Suprapubic skin (tissue), 4 donors: ENCODE measurements at regions not wholly inside any gene's neighbourhood (a gene's known extent, or its start where the extent isn't known, plus 50 kb on each side); places are given as distances from the start of the nearest gene placed in this dataset.
A peak's percentile ranks its signal among the peaks of the same experiment; 100 is the strongest.

Experiments
- DNase-seq, 2 donors: peaks; one replicate each; pipeline ENCODE4 v3.0.0-alpha.2; 2019; ENCODE audit warnings: low spot score in 2 of 2
- H3K27ac ChIP-seq: fragments of 200-600 bp; sonication (generic); one replicate; pipeline ENCODE4 v1.5.1; 2019
- H3K27me3 ChIP-seq: fragments of 200-600 bp; sonication (generic); one replicate; pipeline ENCODE4 v1.5.1; 2019
- H3K36me3 ChIP-seq: fragments of 200-600 bp; sonication (generic); one replicate; pipeline ENCODE4 v1.5.1; 2019
- H3K4me1 ChIP-seq: fragments of 200-600 bp; sonication (generic); one replicate; pipeline ENCODE4 v1.5.1; 2019
- H3K4me3 ChIP-seq: fragments of 200-600 bp; sonication (generic); one replicate; pipeline ENCODE4 v1.5.1; 2019; ENCODE audit warnings: mild to moderate bottlenecking
- H3K9me3 ChIP-seq: fragments of 200-600 bp; sonication (generic); one replicate; pipeline ENCODE4 v1.5.1; 2019
- EP300 ChIP-seq: sonication (generic); formaldehyde crosslinking; IDR thresholded peaks from one replicate; pipeline ENCODE4 v1.6.1; 2017; ENCODE audit warnings: antibody characterized with exemption
- POLR2A ChIP-seq, 2 donors: fragments of 450-650 bp; IDR thresholded peaks; one replicate each; pipeline ENCODE4 v1.6.1; 2017; ENCODE audit warnings: antibody characterized with exemption in 2 of 2, mild to moderate bottlenecking in 2 of 2, moderate library complexity in 2 of 2
- POLR2AphosphoS5 ChIP-seq, 3 donors: sonication (generic); formaldehyde crosslinking; IDR thresholded peaks; one replicate each; pipeline ENCODE4 v1.6.1; 2017; ENCODE audit warnings: antibody characterized with exemption in 3 of 3
- WGBS: methylation state at CpG from one replicate; pipeline ENCODE4 v1.1.5; 2018; 5-methylcytosine and 5-hydroxymethylcytosine counted together
- TF ChIP-seq, protein P1 (sequence below), 2 donors: fragments of 200-600 bp in 1 of 2; fragments of 450-650 bp in 1 of 2; sonication (generic) in 1 of 2; IDR thresholded peaks; one replicate each; pipeline ENCODE4 v1.5.1; 2016 to 2019; ENCODE audit warnings: antibody characterized with exemption in 2 of 2, mild to moderate bottlenecking in 1 of 2, moderate library complexity in 1 of 2

DNA sequence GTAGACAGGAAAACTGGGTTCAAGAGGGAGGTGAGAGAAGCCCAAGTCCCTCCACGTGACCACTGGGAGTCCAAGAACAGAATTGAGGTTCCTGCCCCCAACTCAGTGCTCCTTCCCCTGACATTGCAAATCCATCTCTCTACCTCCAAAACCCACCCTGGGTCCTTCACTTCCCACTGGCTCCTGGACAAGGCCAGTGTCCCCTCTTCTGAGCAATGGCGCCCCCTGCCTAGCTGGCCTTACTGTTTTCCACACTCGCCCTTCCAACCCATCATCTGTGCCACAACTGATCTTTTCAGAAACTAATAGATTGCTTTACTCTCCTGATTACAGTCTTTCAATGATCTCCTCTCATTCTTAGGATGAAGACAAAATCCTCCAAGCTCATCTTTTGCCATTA, 200.3 kb downstream of the ANKRD60 start:
- H3K9me3 ChIP-seq: no peaks in the 10 kb centered on the region
- DNase-seq: peak in 1 of 2 donors; percentile 67
- H3K27me3 ChIP-seq: no peaks in the 10 kb centered on the region
- TF ChIP-seq EP300: no peak
- TF ChIP-seq POLR2A (IDR thresholded peaks at IDR 0.05): no peak
- no peak for TF ChIP-seq POLR2AphosphoS5 (IDR thresholded peaks at IDR 0.05)
- TF ChIP-seq, protein P1, sequence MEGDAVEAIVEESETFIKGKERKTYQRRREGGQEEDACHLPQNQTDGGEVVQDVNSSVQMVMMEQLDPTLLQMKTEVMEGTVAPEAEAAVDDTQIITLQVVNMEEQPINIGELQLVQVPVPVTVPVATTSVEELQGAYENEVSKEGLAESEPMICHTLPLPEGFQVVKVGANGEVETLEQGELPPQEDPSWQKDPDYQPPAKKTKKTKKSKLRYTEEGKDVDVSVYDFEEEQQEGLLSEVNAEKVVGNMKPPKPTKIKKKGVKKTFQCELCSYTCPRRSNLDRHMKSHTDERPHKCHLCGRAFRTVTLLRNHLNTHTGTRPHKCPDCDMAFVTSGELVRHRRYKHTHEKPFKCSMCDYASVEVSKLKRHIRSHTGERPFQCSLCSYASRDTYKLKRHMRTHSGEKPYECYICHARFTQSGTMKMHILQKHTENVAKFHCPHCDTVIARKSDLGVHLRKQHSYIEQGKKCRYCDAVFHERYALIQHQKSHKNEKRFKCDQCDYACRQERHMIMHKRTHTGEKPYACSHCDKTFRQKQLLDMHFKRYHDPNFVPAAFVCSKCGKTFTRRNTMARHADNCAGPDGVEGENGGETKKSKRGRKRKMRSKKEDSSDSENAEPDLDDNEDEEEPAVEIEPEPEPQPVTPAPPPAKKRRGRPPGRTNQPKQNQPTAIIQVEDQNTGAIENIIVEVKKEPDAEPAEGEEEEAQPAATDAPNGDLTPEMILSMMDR (IDR thresholded peaks at IDR 0.05): no peak
- H3K36me3 ChIP-seq: no peaks in the 10 kb centered on the region
- H3K27ac ChIP-seq: no peak overlapping the region
- WGBS: 76% methylated on average over 3 of the region's 3 CpGs
- H3K4me3 ChIP-seq: no peak overlapping the region
- no peaks in the 10 kb centered on the region for H3K4me1 ChIP-seq

DNA sequence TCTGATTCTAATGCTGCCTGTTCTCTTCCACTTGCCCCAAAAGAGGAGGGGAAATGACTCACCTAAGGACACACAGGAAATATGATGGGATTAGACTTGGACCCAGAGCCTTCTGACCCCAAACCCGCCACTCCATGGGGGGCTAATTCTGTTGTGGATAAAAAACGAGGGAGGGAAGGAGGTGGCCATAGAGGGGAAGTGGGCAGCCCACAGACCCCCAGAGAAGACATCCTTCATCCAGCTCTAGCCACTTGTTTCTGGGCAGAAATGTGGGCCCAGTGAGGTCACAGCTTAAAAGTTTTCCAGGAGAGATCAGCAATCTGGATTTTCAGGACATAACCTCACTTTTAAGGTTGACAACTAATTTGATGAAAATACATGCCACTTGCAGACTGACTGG, 202.1 kb downstream of the ANKRD60 start:
- no peaks in the 10 kb centered on the region for H3K27me3 ChIP-seq
- DNase-seq: no peak
- H3K9me3 ChIP-seq: no peaks in the 10 kb centered on the region
- no peak overlapping the region for H3K27ac ChIP-seq
- no peak for TF ChIP-seq POLR2AphosphoS5 (IDR thresholded peaks at IDR 0.05)
- TF ChIP-seq EP300: no peak
- TF ChIP-seq, protein P1 (IDR thresholded peaks at IDR 0.05): no peak
- TF ChIP-seq POLR2A (IDR thresholded peaks at IDR 0.05): no peak
- H3K4me1 ChIP-seq: peaks cover 7% of the 10 kb centered on the region
- WGBS: 78% methylated on average over 2 of the region's 2 CpGs
- H3K36me3 ChIP-seq: no peaks in the 10 kb centered on the region
- H3K4me3 ChIP-seq: no peak overlapping the region

DNA sequence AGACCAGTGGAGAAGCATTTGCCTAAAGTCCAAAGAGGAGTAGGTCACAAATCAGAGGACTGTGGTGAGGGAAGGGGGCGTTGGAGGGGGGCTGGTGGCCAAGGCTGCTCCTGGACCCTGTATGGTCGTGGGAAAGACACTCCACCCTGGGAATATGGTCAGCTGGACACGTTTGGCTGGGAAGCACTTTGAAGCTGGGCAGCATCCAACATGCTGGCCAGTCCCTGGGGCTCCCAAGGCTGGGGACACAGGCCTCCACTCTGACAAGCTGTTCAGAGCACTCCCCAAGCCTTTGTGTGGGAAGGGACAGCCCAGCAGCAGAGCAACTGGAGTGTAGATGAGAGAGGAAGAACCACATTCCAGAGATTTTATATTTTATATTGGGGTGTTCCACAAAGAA, 203.2 kb downstream of the ANKRD60 start:
- peak in 1 of 2 donors; percentile 65 for DNase-seq
- 24% methylated on average over 3 of the region's 3 CpGs for WGBS
- TF ChIP-seq, protein P1 (IDR thresholded peaks at IDR 0.05): no peak
- TF ChIP-seq POLR2AphosphoS5 (IDR thresholded peaks at IDR 0.05): no peak
- no peak for TF ChIP-seq POLR2A (IDR thresholded peaks at IDR 0.05)
- TF ChIP-seq EP300: no peak
- Histone ChIP-seq H3K9me3 (no peaks in the 10 kb centered on the region), H3K4me1 (peaks cover 12% of the 10 kb centered on the region), H3K27me3 (no peaks in the 10 kb centered on the region), H3K36me3 (no peaks in the 10 kb centered on the region), H3K4me3 (no peak overlapping the region), H3K27ac (no peak overlapping the region)

DNA sequence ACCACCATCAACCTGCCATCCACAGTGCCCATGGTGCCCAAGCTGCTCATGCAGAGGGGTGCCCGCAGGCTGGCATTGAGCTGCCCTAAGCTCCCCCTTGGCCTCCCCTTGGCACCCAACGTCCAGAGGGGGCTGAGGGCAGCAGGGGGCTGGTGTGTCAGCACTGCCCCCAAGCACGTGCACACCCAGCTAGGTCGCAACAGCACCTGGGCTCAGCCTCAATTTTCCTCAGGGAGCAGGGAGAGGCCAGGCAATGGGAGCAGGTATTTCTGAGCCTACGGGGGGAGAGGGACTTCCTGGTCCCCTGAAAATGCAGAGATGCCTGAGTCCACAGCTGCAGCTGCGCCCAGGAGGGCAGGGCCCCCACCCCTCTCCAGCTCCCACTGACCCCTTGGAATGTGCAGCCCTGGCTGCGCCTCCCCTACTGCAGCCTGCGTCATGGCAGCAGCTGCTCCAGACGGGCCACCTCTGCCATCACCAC, 204.2 kb downstream of the ANKRD60 start:
- peaks cover 22% of the 10 kb centered on the region for H3K4me1 ChIP-seq
- no peak for DNase-seq
- H3K4me3 ChIP-seq: no peak overlapping the region
- whole genome bisulfite sequencing: 96% methylated on average over 4 of the region's 9 CpGs
- no peaks in the 10 kb centered on the region for H3K36me3 ChIP-seq
- no peak for TF ChIP-seq EP300
- TF ChIP-seq, protein P1 (IDR thresholded peaks at IDR 0.05): no peak
- TF ChIP-seq POLR2A (IDR thresholded peaks at IDR 0.05): no peak
- no peak for TF ChIP-seq POLR2AphosphoS5 (IDR thresholded peaks at IDR 0.05)
- H3K9me3 ChIP-seq: no peaks in the 10 kb centered on the region
- H3K27me3 ChIP-seq: no peaks in the 10 kb centered on the region
- H3K27ac ChIP-seq: no peak overlapping the region

DNA sequence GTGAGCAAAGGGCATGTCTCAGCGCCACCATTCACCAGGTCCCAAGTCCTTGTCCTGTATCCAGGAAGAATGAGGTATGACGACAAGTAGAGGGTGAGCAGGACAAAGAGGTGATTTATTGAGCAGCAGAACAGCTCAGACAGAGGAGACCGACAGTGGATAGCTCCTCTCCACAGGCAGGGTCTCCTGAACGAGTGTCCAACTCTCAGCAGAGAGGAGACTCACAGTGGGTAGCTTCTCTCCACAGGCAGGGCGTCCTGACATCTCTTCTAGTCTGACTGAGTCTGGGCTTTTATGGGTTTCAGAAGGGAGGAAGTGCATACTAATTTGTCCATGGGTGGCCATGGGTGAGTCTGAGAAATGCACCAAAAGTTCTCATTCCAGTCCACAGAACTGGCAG, 204.7 kb downstream of the ANKRD60 start:
- TF ChIP-seq, protein P1 (IDR thresholded peaks at IDR 0.05): no peak
- TF ChIP-seq POLR2AphosphoS5 (IDR thresholded peaks at IDR 0.05): no peak
- no peak for TF ChIP-seq POLR2A (IDR thresholded peaks at IDR 0.05)
- no peak for TF ChIP-seq EP300
- Histone ChIP-seq H3K4me1 (peaks cover 24% of the 10 kb centered on the region), H3K36me3 (no peaks in the 10 kb centered on the region), H3K27me3 (no peaks in the 10 kb centered on the region), H3K4me3 (no peak overlapping the region), H3K27ac (no peak overlapping the region), H3K9me3 (no peaks in the 10 kb centered on the region)
- DNase-seq: no peak
- 90% methylated on average over 5 of the region's 5 CpGs for WGBS
